HG03025 (cell line): ENCODE measurements at regions not wholly inside any gene's neighbourhood (a gene's known extent, or its start where the extent isn't known, plus 50 kb on each side); places are given as distances from the start of the nearest gene placed in this dataset.
"Not testable (repeated sequence)": the region's sequence is repeated elsewhere in the genome, so short reads cannot be mapped to it uniquely, and the experiment has no call there.

Experiments used
- ATAC-seq: cut with Tn5 transposase; IDR thresholded peaks from one replicate; pipeline ENCODE4 v1.9.1; 2021; ENCODE audit warnings: mild to moderate bottlenecking, moderate library complexity; ENCODE audit not compliant: unreplicated experiment, low FRiP score

GRCh38 chr15:96183867-96184266 lies 146.6 kb upstream of the NR2F2 start:
- ATAC-seq: no peak

- no peak for ATAC-seq
Measured at GRCh38 chr15:96184297-96184696, 146.2 kb upstream of the NR2F2 start.

- no peak for ATAC-seq
Measured at GRCh38 chr15:96186105-96186504, 144.4 kb upstream of the NR2F2 start.

DNA sequence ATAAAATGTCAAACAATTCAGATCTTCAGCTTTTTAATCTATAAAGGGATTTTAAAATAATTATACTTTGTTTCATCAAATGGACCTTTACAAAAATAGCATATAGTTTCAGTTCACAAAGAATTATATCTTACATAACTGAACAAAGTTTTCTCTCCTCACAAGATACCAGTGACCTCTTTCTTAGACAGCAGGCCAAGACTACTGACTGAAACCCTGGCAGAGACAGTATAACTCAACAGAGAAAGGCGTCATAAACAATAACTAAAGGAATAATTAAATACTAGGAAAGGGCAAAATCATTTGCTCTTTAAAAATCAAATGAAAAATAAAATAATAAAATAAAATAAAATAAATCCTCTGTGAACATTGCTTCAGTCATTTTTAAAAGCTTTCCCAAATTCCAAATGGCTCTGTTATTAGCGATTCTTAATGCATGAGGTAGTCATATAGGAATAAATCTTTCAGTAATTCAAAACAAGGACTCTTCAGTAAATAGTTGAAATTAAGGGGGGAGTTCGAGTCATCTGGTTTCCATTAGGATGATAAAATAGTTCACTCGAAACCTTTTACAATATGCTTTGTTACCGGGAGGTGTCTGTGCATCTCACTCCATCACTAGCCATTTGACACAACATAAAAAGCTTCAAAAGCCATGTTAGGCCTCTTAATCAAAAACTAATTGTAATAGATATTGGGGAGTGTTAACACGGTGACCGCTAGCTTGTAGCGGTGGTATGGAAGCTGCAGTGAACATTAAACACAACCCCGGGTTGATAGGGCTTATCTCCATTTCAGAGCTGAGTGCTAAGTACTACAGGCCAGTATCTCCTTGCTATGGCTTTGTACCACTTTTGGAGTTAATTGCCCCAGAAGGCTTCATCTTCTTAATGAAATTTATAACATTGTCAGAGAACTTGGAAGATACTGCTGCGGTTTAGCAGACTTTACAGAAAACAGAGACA lies 142.9 kb upstream of the NR2F2 start:
- no peak for ATAC-seq

- no peak for ATAC-seq
Measured at GRCh38 chr15:96197721-96198120, 132.8 kb upstream of the NR2F2 start.

DNA sequence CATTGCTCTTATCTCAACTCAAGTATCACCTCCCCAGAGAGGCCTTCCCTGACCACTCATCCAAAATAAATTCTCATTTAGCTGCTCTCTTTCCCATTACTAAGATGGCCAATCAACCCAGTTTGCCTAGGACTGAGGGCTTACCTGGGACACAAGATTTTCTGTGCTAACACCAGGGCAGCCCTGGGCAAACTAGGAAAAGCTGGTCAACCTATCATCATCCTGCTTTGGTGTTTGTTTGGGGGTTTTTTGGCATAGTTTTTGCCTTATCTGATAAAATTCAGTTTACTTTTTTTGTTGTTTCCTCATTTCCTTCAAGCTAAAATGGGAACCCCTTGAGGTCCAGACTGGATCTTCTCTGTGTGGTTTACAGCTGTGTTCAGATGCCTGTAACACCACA lies 131.4 kb upstream of the NR2F2 start:
- no peak for ATAC-seq

- ATAC-seq: no peak
Measured at GRCh38 chr15:96200357-96200967, 130.0 kb upstream of the NR2F2 start.

- ATAC-seq: no peak
Measured at GRCh38 chr15:96201696-96202095, 128.8 kb upstream of the NR2F2 start.

DNA sequence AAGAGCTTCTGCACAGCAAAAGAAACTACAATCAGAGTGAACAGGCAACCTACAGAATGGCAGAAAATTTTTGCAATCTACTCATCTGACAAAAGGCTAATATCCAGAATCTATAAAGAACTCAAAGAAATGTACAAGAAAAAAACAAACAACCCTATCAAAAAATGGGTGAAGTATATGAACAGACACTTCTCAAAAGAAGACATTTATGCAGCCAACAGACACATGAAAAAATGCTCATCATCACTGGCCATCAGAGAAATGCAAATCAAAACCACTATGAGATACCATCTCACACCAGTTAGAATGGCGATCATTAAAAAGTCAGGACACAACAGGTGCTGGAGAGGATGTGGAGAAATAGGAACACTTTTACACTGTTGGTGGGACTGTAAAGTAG lies 124.9 kb upstream of the NR2F2 start:
- not testable (repeated sequence) for ATAC-seq

DNA sequence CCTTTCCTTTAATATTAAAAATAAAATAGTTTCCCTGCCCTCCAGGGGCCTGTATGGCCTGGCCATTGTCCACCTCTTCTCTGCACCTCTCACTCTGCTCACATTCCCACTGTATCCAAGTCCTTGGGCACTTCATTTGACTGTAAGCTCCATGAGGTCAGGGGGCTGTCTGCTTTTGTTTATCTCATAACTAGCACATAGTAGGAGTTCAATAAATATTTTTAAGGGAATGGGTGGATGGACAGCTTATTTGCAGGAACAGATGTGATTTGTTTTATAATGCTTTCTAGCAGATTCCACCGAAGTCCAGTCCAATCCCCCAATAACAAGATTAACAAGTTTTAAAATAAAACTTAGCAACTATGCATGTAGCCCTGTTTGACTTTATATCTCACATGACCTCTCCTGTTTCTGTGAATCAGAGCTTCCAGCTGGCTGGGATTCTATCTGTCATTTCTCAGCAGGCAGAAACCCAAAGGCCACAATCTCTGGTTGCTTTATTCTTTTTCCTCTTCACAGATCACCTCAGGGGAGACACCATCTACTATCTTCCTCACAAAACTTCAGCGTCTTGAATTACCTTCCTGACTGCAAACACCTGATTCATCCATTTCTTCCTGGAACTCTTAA lies 123.0 kb upstream of the NR2F2 start:
- ATAC-seq: no peak

DNA sequence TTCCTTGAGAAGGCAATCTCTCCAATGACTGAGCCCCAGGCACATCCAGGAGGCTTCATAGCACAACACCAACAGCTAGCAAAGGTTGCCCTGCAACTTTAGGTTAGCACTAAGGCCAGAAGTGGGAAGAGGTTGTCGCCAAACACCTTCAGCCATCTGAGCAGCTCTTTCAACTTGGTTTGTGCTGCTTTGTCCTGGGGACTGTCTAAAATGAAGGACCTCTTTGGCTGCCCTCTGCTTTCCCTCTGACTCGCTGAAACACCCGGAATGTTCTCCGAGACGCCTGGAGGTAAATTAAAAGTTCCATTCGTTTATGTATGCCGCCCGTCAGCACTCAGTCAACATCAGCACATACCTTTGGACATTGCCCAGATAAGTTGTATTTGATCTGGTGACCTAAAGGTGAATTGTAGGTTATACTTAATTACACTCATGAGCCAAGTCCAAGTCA lies 121.2 kb upstream of the NR2F2 start:
- ATAC-seq: no peak

- no peak for ATAC-seq
Measured at GRCh38 chr15:96213045-96213444, 117.5 kb upstream of the NR2F2 start.

DNA sequence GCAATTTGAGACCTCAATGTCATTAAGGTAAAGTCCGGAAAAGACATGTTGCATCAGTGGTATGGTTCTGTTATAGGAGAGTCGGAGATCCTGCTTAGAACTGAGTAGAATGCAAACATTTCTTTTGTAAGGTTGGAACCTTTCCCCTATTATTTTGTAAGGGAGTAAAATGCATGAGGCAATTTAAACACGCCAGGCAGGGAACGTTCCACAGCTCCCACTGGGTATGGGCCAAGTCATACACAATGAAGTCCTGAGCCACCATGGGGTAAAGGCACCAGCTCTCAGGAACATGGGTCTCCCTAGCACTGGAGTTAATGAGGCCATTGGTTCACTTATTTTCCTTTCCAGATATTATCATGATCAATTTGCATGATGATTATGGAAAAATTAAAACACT lies 116.6 kb upstream of the NR2F2 start:
- no peak for ATAC-seq

- ATAC-seq: not testable (repeated sequence)
Measured at GRCh38 chr15:96216481-96216880, 114.0 kb upstream of the NR2F2 start.

DNA sequence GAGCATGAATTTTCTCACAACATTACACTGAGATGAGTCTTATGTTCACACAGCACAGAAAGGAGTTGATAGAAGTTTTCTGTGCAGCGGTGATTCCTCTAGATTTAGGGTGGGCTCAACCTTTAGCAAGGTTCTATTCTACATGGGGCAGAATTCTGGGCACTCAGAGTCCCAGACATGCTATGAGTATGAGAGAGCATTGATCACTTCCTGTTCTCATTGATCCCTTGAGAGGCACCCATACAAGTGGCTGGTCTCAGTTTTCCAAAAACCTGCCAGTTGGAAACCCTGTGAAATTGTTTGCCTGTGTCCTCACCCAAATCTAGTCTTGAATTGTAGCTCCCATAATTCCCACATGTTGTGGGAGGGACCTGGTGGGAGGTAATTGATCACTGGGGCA lies 112.5 kb upstream of the NR2F2 start:
- ATAC-seq: no peak

- no peak for ATAC-seq
Measured at GRCh38 chr15:96218623-96219455, 111.7 kb upstream of the NR2F2 start.

GRCh38 chr15:96219681-96220080 lies 110.8 kb upstream of the NR2F2 start:
- no peak for ATAC-seq

DNA sequence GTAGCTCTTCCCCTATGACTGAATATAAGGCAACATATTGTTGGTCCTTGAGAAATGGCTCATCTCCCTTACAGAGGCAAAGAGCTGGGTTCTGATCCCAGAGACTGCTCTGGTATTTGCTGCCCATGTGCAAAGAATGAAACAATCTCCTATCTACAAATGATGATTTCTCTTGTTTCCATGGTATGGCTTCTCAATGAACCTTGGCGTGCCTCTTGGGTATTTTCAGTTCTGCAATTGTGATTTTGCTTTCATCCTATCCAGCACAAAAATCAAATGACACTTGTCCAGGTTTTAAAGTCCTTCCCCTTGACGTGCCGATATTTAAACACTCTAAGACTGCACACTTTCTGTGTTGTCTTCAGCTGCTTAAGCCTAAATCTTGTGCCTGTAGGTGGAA lies 109.8 kb upstream of the NR2F2 start:
- ATAC-seq: no peak

GRCh38 chr15:96222981-96223380 lies 107.5 kb upstream of the NR2F2 start:
- ATAC-seq: no peak

GRCh38 chr15:96223939-96224338 lies 106.6 kb upstream of the NR2F2 start:
- no peak for ATAC-seq
